Astrocyte of the hippocampus (primary cell): ENCODE measurements at regions not wholly inside any gene's neighbourhood (a gene's known extent, or its start where the extent isn't known, plus 50 kb on each side); places are given as distances from the start of the nearest gene placed in this dataset.
"Not testable (repeated sequence)": the region's sequence is repeated elsewhere in the genome, so short reads cannot be mapped to it uniquely, and the experiment has no call there.

Experiments
- DNase-seq: peaks from one replicate; pipeline ENCODE4 v3.0.0; 2011; ENCODE audit warnings: low read depth, low spot score

GRCh38 chr1:98575955-98576354 lies 85.6 kb upstream of the SNX7 start:
- DNase-seq = no peak

DNA sequence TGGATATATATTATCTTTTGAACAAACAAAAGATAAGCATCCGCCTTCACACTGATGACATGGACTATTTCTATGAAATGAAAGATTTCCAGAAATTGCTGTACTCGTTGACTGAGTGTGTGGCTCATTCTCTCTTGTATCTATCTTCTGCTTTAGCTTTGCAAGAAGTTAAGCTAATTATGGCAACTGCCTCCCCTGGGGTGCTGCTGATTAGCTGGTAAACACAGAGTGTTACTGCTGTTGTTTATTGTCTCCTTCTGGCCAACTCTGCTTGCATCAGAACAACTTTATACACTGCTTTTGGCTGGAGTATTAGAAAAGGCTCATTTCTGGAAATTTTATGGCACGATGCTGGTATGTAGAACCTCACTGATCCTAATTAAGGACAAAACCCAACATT lies 95.6 kb upstream of the SNX7 start:
- no peak for DNase-seq

DNA sequence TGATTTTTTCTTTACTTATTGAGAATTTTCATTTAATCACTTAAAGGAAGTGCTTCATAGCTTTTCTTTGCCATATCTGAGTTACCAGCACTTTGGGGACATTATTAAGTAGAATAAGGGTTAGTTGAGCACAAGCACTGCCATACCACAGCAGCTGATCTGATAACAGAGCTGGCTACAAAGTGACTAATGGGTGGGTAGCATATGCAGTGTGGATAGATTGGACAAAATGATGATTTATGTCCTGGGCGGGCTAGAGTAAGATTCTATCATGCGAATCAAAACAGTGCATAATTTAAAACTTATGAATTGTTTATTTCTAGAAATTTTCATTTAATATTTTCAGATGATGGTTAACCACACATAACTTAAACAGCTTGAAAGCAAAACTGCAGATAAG lies 102.2 kb upstream of the SNX7 start:
- DNase-seq = no peak

DNA sequence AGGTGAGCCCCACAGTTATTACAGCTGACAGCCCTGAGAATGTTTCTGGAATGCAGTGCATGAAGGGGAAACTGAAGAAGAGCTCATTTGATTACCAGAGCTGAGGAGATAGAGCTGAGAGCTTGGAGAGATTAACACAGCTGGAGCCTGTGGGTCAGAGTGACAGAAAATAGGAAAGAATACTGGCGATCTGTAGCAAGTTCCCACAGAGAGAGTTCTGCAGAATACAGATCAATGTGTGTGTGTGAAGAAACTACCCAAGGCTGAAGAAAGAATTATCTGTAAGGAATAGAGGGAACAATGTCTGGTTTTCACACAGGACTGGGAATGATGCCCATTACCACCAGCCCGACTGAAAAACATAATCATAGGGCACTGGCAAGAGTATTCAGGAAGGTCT lies 103.6 kb upstream of the SNX7 start:
- peak; percentile 73 for DNase-seq

GRCh38 chr1:98556521-98557158 lies 104.9 kb upstream of the SNX7 start:
- peak; percentile 12 for DNase-seq

GRCh38 chr1:98555814-98556213 lies 105.7 kb upstream of the SNX7 start:
- no peak for DNase-seq

GRCh38 chr1:98552576-98553074 lies 108.9 kb upstream of the SNX7 start:
- DNase-seq = not testable (repeated sequence)

GRCh38 chr1:98550076-98550475 lies 111.4 kb upstream of the SNX7 start:
- no peak for DNase-seq

DNA sequence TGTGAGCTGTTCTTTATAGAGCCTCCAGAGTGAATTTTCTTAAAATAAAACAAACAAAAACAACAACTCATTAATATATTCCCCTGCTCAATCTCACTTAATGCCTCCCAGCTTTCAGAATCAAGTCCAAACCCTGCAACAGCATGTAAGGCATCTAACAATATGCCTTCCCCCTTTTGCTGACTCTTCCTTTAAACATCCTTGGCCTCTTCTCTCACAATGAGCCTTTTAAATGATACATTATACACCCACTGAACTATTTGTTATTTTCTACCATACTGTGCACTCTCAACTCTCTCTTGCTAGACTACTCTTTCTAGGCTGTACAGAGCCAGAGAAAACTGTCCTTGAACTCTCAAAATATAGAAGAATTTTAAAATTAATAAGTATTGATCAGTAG lies 115.2 kb upstream of the SNX7 start:
- peak; percentile 29 for DNase-seq

- DNase-seq = no peak
Measured at GRCh38 chr1:98538106-98538505, 123.4 kb upstream of the SNX7 start.

DNA sequence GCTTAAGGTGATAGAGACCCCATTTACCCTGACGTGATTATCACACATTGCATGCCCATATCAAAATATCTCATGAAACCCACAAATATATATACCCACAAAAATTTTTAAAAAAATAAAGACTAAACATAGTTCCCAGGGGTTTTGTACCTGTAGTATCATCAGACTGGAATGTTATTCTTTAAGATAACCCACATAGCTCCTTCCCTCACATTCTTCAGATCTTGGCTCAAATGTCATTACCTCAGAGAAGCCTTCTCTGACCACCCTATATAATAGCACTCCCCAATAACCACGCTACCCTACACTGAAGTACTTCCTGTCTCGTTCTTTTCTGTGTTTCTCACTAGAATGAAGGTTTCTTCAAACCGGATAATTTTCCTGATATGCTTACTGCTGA lies 138.3 kb upstream of the SNX7 start:
- peak; percentile 64 for DNase-seq

DNA sequence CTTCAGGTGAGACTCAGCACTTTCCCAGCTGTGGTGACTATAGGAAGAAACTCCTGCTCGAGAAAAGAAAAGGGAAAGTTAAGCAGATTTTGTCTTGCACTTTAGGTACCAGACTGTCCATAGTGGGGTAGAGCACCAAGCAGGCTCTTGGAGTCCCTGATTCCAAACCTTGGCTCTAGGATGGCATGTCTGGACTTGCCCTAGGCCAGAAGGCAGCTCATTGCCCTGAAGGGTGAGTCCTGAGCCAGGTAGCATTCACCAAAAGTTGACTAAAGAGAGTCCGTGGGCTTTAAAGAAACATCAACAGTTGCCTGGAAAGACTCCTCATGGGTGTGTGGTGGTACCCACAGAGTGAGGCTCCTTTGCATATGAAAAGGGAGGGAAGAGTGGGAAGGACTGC lies 145.2 kb upstream of the SNX7 start:
- DNase-seq = no peak

DNA sequence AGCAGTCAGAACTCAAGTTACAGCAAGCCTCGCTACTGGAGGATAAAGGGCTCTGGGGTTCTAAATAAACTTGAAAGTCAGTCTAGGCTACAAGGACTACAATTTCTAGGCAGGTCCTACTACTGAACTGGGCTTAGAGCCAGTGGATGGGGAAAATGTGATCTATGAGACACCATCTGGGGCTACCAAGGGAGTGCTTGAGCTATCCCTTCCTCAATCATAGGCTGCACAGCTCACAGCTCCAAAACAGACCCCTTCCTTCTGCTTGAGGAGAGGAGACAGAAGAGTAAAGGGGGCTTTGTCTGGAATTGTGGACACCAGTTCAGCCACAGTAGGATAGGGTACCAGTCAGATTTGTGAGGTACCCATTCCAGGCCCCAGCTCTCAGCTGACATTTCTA lies 145.8 kb upstream of the SNX7 start:
- DNase-seq = no peak

GRCh38 chr1:98512216-98512615 lies 149.3 kb upstream of the SNX7 start:
- DNase-seq = not testable (repeated sequence)

DNA sequence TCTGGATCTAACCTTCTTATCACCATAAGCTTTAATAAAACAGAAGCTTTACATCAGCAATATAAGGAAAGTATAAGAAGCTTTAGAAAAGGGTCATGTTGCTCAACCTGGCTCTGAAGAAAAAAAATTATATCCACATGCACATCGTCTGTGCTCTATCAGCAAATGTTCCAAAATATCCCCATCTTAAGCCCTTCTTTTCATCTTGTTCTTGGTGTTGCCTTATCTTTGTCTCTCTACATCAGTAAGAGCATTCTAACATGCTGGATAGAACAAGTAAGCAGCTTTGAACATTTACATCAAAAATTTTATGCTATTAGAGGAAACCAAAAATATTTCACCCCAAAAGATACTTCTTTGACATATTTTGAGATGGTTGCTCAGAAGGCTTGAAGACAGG lies 157.8 kb upstream of the SNX7 start:
- no peak for DNase-seq

GRCh38 chr1:98502937-98503336 lies 158.6 kb upstream of the SNX7 start:
- no peak for DNase-seq

- DNase-seq = no peak
Measured at GRCh38 chr1:98500324-98500723, 161.2 kb upstream of the SNX7 start.

DNA sequence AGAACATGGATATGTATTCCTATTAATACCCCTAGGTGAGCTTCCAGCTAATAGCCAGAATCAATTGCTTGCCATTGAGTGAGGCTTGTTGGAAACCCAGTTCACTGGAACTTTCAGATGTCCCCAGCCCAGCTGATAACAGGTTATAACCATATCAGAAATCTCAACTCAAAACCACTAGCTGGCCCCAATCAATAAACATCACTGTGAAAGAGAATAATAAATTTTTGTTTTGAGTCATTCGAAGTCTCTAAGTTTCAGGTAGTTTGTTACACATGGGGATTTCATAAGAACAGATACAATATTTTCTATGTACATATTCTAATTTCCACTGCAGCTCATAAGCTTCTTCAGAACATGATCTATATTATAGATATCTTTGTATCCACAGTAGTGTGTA lies 162.9 kb upstream of the SNX7 start:
- no peak for DNase-seq

DNA sequence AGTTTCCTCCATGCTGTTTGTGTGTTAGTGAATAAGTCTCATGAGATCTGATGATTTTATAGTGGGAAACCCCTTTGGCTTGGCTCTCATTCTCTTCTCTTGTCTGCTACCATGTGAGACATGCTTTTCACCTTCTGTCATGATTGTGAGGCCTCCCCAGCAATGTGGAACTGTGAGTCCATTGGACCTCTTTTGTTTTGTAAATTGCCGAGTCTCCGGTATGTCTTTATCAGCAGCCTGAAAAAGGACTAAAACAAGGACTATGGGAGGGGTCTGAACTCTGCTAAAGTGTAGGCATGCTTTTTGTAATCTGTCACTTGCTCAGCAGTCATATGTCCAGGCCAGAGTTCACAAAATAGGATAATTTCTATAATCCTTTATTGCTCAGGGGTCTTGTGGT lies 164.0 kb upstream of the SNX7 start:
- no peak for DNase-seq

- DNase-seq = no peak
Measured at GRCh38 chr1:98496256-98496995, 165.1 kb upstream of the SNX7 start.

DNA sequence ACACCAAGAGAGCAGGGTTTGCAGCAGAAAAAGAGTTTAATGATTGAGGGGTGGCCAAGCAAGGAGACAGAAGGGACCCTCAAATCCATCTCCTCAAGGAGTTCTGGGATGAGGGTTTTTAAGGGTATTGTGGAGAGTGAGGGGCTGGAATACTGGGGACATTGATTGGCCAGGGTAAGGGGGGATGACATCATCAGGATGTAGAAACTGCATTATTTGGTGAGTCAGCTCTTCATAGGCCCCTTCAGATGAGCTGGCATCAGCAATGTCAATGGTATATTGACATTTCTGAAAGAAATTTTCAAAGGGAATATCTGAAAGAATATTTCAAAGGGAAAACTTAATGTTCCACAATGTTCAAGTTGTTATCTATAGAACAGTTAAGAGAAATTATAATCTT lies 168.1 kb upstream of the SNX7 start:
- no peak for DNase-seq

GRCh38 chr1:98490099-98490498 lies 171.4 kb upstream of the SNX7 start:
- DNase-seq = no peak

- no peak for DNase-seq
Measured at GRCh38 chr1:98487620-98488019, 173.9 kb upstream of the SNX7 start.
